Fibroblast of gingiva (primary cell): ENCODE measurements at regions not wholly inside any gene's neighbourhood (a gene's known extent, or its start where the extent isn't known, plus 50 kb on each side); places are given as distances from the start of the nearest gene placed in this dataset.

ENCODE experiments used
- DNase-seq: peaks from one replicate; pipeline ENCODE4 v3.0.0-alpha.2; 2011; ENCODE audit warnings: low read depth

GRCh38 chr4:153988492-153989363 lies 199.8 kb upstream of the SFRP2 start:
- peak; percentile 76 for DNase-seq

- DNase-seq: peak; percentile 74
These were observed 198.4 kb upstream of the SFRP2 start for GRCh38 chr4:153987291-153987690.

GRCh38 chr4:153976954-153977353 lies 188.1 kb upstream of the SFRP2 start:
- DNase-seq: no peak

- DNase-seq: no peak
These were observed 185.6 kb upstream of the SFRP2 start for GRCh38 chr4:153974452-153974851.

- DNase-seq: no peak
These were observed 185.1 kb upstream of the SFRP2 start for GRCh38 chr4:153973942-153974341.

GRCh38 chr4:153971899-153972298 lies 183.0 kb upstream of the SFRP2 start:
- no peak for DNase-seq

- DNase-seq: no peak
These were observed 181.3 kb upstream of the SFRP2 start for GRCh38 chr4:153970169-153970568.

GRCh38 chr4:153969542-153969941 lies 180.7 kb upstream of the SFRP2 start:
- no peak for DNase-seq

- DNase-seq: no peak
These were observed 177.8 kb upstream of the SFRP2 start for GRCh38 chr4:153966641-153967040.

- no peak for DNase-seq
These were observed 174.3 kb upstream of the SFRP2 start for GRCh38 chr4:153963216-153963615.

GRCh38 chr4:153962311-153963039 lies 173.6 kb upstream of the SFRP2 start:
- no peak for DNase-seq

- DNase-seq: no peak
These were observed 166.4 kb upstream of the SFRP2 start for GRCh38 chr4:153955327-153955726.

- no peak for DNase-seq
These were observed 165.8 kb upstream of the SFRP2 start for GRCh38 chr4:153954654-153955053.

GRCh38 chr4:153950100-153950979 lies 161.5 kb upstream of the SFRP2 start:
- DNase-seq: no peak

- DNase-seq: no peak
These were observed 159.2 kb upstream of the SFRP2 start for GRCh38 chr4:153948041-153948440.

GRCh38 chr4:153947124-153947523 lies 158.2 kb upstream of the SFRP2 start:
- DNase-seq: no peak

- DNase-seq: no peak
These were observed 156.8 kb upstream of the SFRP2 start for GRCh38 chr4:153945704-153946103.

- DNase-seq: no peak
These were observed 155.0 kb upstream of the SFRP2 start for GRCh38 chr4:153943738-153944415.

- DNase-seq: no peak
These were observed 152.0 kb upstream of the SFRP2 start for GRCh38 chr4:153940916-153941315.

GRCh38 chr4:153939570-153939969 lies 150.7 kb upstream of the SFRP2 start:
- DNase-seq: no peak

GRCh38 chr4:153938994-153939393 lies 150.1 kb upstream of the SFRP2 start:
- DNase-seq: no peak

GRCh38 chr4:153937289-153937688 lies 148.4 kb upstream of the SFRP2 start:
- no peak for DNase-seq
